Upper lobe of right lung (tissue), 1 donor: ENCODE measurements at regions not wholly inside any gene's neighbourhood (a gene's known extent, or its start where the extent isn't known, plus 50 kb on each side); places are given as distances from the start of the nearest gene placed in this dataset.
A peak's percentile ranks its signal among the peaks of the same experiment; 100 is the strongest.

Experiments used
- ATAC-seq: fragments of 200-7000 bp; cut with Tn5 transposase; one replicate; pipeline ENCODE4 v1.9.1; 2020; ENCODE audit warnings: mild to moderate bottlenecking, moderate library complexity
- DNase-seq: peaks from one replicate; pipeline ENCODE4 v3.0.0-alpha.2; 2020
- H3K27ac ChIP-seq: fragments of 200-600 bp; one replicate; pipeline ENCODE4 v1.8.0; 2022
- H3K27me3 ChIP-seq: fragments of 200-600 bp; one replicate; pipeline ENCODE4 v1.8.0; 2022; ENCODE audit warnings: mild to moderate bottlenecking
- H3K36me3 ChIP-seq: fragments of 200-600 bp; one replicate; pipeline ENCODE4 v1.8.0; 2022
- H3K4me1 ChIP-seq: fragments of 200-600 bp; one replicate; pipeline ENCODE4 v1.8.0; 2022
- H3K4me3 ChIP-seq: fragments of 200-600 bp; one replicate; pipeline ENCODE4 v1.8.0; 2022; ENCODE audit warnings: mild to moderate bottlenecking
- H3K9me3 ChIP-seq: fragments of 200-600 bp; one replicate; pipeline ENCODE4 v1.8.0; 2022
- CTCF ChIP-seq: fragments of 200-600 bp; IDR thresholded peaks from one replicate; pipeline ENCODE4 v1.8.0; 2022; ENCODE audit warnings: antibody characterized with exemption
- intact Hi-C: fragments of 100-400 bp; cut with DNase I; formaldehyde crosslinking; loops from one replicate; pipeline ENCODE4 v1.11.0; 2022
- donor health status: DM: no; HTN: yes; CAD: no; lungs with severe emphysema.

GRCh38 chr2:81598453-81598852 is 1293.9 kb upstream of the LRRTM1 start:
- no peaks in the 10 kb centered on the region for H3K4me1 ChIP-seq
- no peak for TF ChIP-seq CTCF
- H3K36me3 ChIP-seq = no peaks in the 10 kb centered on the region
- H3K27ac ChIP-seq = no peak overlapping the region
- H3K4me3 ChIP-seq = no peak overlapping the region
- ATAC-seq (no peak), DNase-seq (no peak)
- intact Hi-C loops = no loop called here
- H3K9me3 ChIP-seq = no peaks in the 10 kb centered on the region
- H3K27me3 ChIP-seq = no peaks in the 10 kb centered on the region

- DNase-seq (no peak), ATAC-seq (no peak)
- no peaks in the 10 kb centered on the region for H3K4me1 ChIP-seq
- H3K4me3 ChIP-seq = no peak overlapping the region
- no peaks in the 10 kb centered on the region for H3K27me3 ChIP-seq
- H3K9me3 ChIP-seq = no peaks in the 10 kb centered on the region
- H3K27ac ChIP-seq = no peak overlapping the region
- no peaks in the 10 kb centered on the region for H3K36me3 ChIP-seq
- TF ChIP-seq CTCF = no peak
- intact Hi-C loops = no loop called here
Observed at GRCh38 chr2:81589406-81589805, 1284.9 kb upstream of the LRRTM1 start.

- no peaks in the 10 kb centered on the region for H3K4me1 ChIP-seq
- no peak overlapping the region for H3K4me3 ChIP-seq
- H3K36me3 ChIP-seq = no peaks in the 10 kb centered on the region
- no peak overlapping the region for H3K27ac ChIP-seq
- H3K9me3 ChIP-seq = no peaks in the 10 kb centered on the region
- peak; percentile 33 for ATAC-seq
- TF ChIP-seq CTCF = no peak
- DNase-seq = no peak
- no peaks in the 10 kb centered on the region for H3K27me3 ChIP-seq
- intact Hi-C loops = no loop called here
Observed at GRCh38 chr2:81583311-81584108, 1279.0 kb upstream of the LRRTM1 start.

GRCh38 chr2:81576713-81577112 is 1272.2 kb upstream of the LRRTM1 start:
- no peaks in the 10 kb centered on the region for H3K9me3 ChIP-seq
- no peaks in the 10 kb centered on the region for H3K36me3 ChIP-seq
- H3K4me1 ChIP-seq = no peaks in the 10 kb centered on the region
- H3K4me3 ChIP-seq = no peak overlapping the region
- H3K27me3 ChIP-seq = no peaks in the 10 kb centered on the region
- no peak for TF ChIP-seq CTCF
- intact Hi-C loops = no loop called here
- ATAC-seq = no peak
- no peak for DNase-seq
- H3K27ac ChIP-seq = no peak overlapping the region

- no peak for TF ChIP-seq CTCF
- Histone ChIP-seq H3K9me3 (no peaks in the 10 kb centered on the region), H3K27ac (no peak overlapping the region), H3K4me1 (no peaks in the 10 kb centered on the region), H3K4me3 (no peak overlapping the region), H3K36me3 (no peaks in the 10 kb centered on the region), H3K27me3 (no peaks in the 10 kb centered on the region)
- intact Hi-C loops = no loop called here
- DNase-seq (no peak), ATAC-seq (no peak)
Observed at GRCh38 chr2:81551040-81551634, 1246.6 kb upstream of the LRRTM1 start.
